Activated T-cell treated with anti-CD3 and anti-CD28 coated beads, Interleukin-2, amount 50 U/mL, for 72 hours (primary cell): ENCODE measurements at regions not wholly inside any gene's neighbourhood (a gene's known extent, or its start where the extent isn't known, plus 50 kb on each side); places are given as distances from the start of the nearest gene placed in this dataset.

ENCODE experiments used
- ATAC-seq, 2 donors: fragments of 150-1000 bp; cut with Tn5 transposase; replicated peaks in 1 of 2; 2 replicates each; pipeline ENCODE4 v1.10.0; 2021; ENCODE audit warnings: moderate library complexity in 2 of 2, mild to moderate bottlenecking in 1 of 2
- DNase-seq, 2 donors: peaks; one replicate each; pipeline ENCODE4 v3.0.0; 2021 to 2022; ENCODE audit warnings: mixed read lengths in 1 of 2
- H3K27ac Mint-ChIP-seq: one replicate; pipeline ENCODE4 v1.8.0; 2022; ENCODE audit warnings: mild to moderate bottlenecking, moderate library complexity, mixed read lengths
- H3K27me3 Mint-ChIP-seq: one replicate; pipeline ENCODE4 v1.8.0; 2022; ENCODE audit warnings: low read depth, mixed read lengths
- H3K36me3 Mint-ChIP-seq, 2 donors: one replicate each; pipeline ENCODE4 v1.8.0; 2022; ENCODE audit warnings: mixed read lengths in 2 of 2, mild to moderate bottlenecking in 1 of 2; ENCODE audit not compliant: insufficient read depth in 2 of 2
- H3K4me1 Mint-ChIP-seq: one replicate; pipeline ENCODE4 v1.8.0; 2022; ENCODE audit warnings: low read depth, mixed read lengths
- H3K4me3 Mint-ChIP-seq, 2 donors: one replicate each; pipeline ENCODE4 v1.8.0; 2022; ENCODE audit warnings: mild to moderate bottlenecking in 2 of 2, mixed read lengths in 2 of 2, moderate library complexity in 2 of 2
- H3K9me3 Mint-ChIP-seq, 2 donors: one replicate each; pipeline ENCODE4 v1.8.0; 2022; ENCODE audit warnings: mixed read lengths in 2 of 2

DNA sequence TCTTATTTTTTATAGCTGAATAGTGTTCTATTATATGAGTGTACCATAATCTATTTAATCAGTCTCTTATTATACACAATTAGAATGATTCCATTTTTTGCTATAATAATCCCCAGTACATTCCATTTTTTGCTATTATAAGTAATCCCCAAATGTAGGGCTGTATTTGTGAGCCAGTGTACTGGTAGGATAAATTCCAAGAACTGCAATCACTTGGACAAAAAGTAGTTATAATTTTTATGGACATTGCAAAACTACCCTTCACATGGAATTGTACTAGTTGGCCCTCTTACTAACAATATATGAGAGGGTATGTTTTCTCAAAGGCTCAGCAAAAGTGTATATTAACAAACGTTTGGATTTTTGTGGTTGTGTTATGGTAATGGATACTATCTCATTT is 481.7 kb upstream of the CLINT1 start:
- Mint-ChIP-seq H3K27me3 (no peaks in the 10 kb centered on the region), H3K36me3 (peaks cover 1% of the 10 kb centered on the region in 2 donors), H3K9me3 (peaks cover 2 to 5% of the 10 kb centered on the region in 2 donors), H3K27ac (no peak overlapping the region), H3K4me3 (no peak overlapping the region), H3K4me1 (no peaks in the 10 kb centered on the region)
- DNase-seq (no peak), ATAC-seq (no peak)

DNA sequence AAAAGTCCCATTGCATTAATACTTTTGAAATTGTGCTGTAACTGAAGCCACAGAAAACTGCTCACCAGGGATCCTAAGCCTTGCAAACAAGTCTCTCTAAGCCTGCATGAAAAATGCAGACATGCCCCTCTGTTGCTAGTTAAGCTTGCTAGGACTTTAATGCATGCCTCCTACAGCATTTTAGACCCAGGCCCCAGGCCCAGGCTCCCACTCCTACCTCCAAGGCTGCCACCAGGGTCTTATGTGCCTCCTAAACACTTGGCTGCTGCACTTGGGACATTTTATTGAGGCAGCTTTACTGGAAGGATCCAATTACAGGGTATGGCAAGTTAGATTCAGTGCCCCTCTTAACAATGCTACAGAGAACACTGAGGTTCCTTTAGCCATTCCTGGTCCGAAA is 467.3 kb upstream of the CLINT1 start:
- Mint-ChIP-seq H3K36me3 (peaks cover 2% of the 10 kb centered on the region in 2 donors), H3K4me1 (no peaks in the 10 kb centered on the region), H3K4me3 (no peak overlapping the region), H3K27ac (no peak overlapping the region), H3K9me3 (peaks cover 2 to 4% of the 10 kb centered on the region in 2 donors), H3K27me3 (no peaks in the 10 kb centered on the region)
- DNase-seq: no peak
- no peak for ATAC-seq

DNA sequence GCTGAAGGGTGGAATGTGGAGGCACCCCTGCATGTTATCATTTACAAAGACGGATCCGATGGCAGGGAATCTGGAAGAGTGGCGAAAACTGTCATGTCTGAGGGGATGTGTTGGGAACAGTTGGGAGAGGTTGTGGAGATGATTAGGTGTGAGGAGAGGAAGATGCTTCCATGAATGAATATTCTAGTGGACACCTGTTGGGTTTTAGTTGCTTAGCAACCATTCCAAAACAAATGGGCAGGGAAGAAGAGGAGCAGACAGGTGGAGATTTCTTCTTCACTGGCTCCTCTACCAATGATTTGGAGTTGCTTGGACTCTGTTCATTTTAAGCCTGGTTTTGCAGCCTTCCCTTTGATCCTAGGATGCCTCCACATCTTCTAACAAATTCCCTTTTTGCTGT is 465.3 kb upstream of the CLINT1 start:
- Mint-ChIP-seq H3K4me1 (no peaks in the 10 kb centered on the region), H3K4me3 (no peak overlapping the region), H3K36me3 (no peaks in the 10 kb centered on the region), H3K27me3 (no peaks in the 10 kb centered on the region), H3K9me3 (no peaks in the 10 kb centered on the region), H3K27ac (no peak overlapping the region)
- DNase-seq: no peak
- ATAC-seq: no peak

DNA sequence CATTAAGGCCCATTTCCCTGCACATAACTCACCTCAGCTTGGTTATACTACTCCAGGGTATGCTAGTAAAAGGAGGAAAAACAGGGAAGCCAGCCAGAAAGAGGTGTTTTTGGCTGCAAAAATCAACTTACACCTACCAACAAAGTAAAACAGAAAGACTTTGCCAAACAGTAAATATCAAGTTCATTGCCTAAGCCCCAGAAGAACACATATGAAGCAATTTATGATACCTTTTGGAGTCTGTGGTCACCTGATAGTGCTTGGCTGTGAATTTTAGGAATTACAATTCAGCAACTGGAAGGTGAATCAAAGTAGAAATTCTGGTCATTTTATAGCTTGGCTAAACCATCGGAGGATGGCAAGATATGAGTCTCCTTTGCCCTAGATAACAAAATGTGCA is 463.7 kb upstream of the CLINT1 start:
- Mint-ChIP-seq H3K27me3 (no peaks in the 10 kb centered on the region), H3K27ac (no peak overlapping the region), H3K9me3 (no peaks in the 10 kb centered on the region), H3K36me3 (no peaks in the 10 kb centered on the region), H3K4me1 (no peaks in the 10 kb centered on the region), H3K4me3 (no peak overlapping the region)
- DNase-seq: no peak
- no peak for ATAC-seq

DNA sequence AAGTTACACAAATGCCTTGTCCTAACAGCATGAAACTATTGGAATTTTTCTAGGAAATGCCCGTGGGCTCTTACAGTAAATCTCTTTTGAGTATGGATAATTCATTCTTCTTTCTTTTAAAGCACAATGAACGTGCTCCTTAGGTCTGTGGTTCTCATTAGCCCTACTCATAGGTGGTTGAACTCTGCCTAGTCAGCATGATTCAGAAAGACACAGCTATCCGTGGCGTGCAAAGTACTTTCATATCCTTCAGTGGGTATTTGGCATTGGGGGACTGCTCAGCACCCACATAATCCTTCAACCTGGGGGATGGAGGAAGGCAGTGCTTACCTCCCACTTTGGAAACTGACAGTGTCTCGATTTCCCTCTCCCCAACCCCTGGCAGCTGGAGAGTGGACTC is 462.0 kb upstream of the CLINT1 start:
- Mint-ChIP-seq H3K4me3 (no peak overlapping the region), H3K36me3 (no peaks in the 10 kb centered on the region), H3K9me3 (no peaks in the 10 kb centered on the region), H3K4me1 (no peaks in the 10 kb centered on the region), H3K27ac (no peak overlapping the region), H3K27me3 (no peaks in the 10 kb centered on the region)
- no peak for ATAC-seq
- no peak for DNase-seq

DNA sequence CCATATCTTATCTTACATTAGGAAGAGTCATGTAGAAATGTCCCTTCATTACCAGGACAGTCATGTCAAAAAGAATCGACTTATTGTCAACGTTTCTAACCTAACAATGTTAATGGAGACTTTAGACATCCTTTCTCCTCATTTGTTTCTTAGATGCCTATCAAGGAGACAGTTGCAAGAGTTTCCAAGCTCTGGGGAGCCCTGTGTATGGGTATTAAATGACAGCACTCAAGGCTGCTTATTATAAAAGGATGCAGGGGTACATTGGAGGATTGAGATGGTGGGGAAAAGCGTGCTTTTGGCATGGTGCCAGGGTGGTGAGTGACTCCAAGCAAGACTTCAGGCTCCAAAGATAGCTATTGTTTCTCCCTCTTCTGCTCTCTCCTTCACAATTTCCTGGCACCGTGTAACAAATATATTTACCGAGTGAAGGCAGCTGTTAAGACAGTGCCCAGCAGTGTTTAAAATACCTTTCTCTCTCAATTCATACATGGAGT is 461.3 kb upstream of the CLINT1 start:
- Mint-ChIP-seq H3K9me3 (no peaks in the 10 kb centered on the region), H3K4me1 (no peaks in the 10 kb centered on the region), H3K36me3 (no peaks in the 10 kb centered on the region), H3K4me3 (no peak overlapping the region), H3K27ac (no peak overlapping the region), H3K27me3 (no peaks in the 10 kb centered on the region)
- no peak for ATAC-seq
- DNase-seq: no peak

DNA sequence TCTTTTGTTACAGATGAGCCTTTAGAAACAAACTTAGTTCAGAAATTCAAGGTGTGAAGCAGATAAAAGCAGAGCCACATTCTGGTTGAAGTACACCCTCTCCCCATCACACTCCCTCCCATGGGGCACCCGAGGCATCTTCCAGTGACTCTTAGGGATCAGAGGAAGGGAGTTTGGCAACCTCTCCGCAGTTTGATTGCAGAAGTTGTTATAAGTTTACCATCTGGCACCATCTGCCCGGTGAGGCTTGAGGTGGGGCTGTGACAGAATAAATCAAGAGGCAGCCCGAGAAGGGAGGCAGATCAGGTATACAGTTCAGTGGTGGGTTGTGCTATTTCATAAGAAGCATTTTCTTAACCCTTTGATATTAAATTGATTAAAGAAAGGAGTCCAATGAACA is 458.6 kb upstream of the CLINT1 start:
- Mint-ChIP-seq H3K27me3 (no peaks in the 10 kb centered on the region), H3K9me3 (no peaks in the 10 kb centered on the region), H3K36me3 (no peaks in the 10 kb centered on the region), H3K27ac (no peak overlapping the region), H3K4me1 (no peaks in the 10 kb centered on the region), H3K4me3 (no peak overlapping the region)
- DNase-seq (no peak), ATAC-seq (no peak)

DNA sequence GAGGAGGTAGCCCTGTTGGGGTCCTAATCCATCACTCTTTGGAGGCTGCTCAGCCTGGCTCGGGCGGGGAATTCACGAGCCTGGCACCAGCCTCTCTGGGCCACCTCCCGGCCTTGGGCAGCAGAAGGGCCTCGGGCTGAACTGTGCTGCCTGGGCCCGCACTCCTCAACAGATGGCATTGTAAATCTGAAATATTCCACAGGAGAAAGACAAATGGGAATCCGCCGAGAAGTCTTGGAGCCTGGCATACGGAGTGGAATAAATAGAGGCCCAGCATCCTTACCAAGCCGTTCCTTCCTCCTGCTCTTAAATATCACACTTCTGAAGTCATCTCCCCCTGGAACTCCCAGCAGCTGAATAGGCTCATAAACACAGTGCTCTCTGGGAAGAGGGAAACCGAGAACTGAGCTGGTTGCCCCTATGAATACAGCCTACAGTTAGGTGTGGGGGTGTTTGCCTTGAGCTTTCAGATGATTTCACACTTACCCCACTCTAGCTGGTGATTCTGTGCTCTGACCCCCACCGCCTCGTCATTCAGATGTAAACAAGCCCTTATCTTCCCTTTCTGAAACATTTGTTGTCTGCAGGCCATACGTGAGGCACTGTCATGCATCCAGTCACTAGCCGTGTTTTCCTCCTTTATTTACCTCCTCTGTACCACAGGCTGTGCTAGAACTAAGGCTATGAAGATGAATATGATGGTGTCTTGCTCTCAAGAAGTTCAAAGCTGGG is 455.0 kb upstream of the CLINT1 start:
- no peak overlapping the region for H3K4me3 Mint-ChIP-seq
- H3K27me3 Mint-ChIP-seq: no peaks in the 10 kb centered on the region
- no peak overlapping the region for H3K27ac Mint-ChIP-seq
- DNase-seq: no peak
- H3K4me1 Mint-ChIP-seq: no peaks in the 10 kb centered on the region
- no peaks in the 10 kb centered on the region for H3K36me3 Mint-ChIP-seq
- H3K9me3 Mint-ChIP-seq: peaks cover 0 to 2% of the 10 kb centered on the region in 2 donors
- no peak for ATAC-seq

DNA sequence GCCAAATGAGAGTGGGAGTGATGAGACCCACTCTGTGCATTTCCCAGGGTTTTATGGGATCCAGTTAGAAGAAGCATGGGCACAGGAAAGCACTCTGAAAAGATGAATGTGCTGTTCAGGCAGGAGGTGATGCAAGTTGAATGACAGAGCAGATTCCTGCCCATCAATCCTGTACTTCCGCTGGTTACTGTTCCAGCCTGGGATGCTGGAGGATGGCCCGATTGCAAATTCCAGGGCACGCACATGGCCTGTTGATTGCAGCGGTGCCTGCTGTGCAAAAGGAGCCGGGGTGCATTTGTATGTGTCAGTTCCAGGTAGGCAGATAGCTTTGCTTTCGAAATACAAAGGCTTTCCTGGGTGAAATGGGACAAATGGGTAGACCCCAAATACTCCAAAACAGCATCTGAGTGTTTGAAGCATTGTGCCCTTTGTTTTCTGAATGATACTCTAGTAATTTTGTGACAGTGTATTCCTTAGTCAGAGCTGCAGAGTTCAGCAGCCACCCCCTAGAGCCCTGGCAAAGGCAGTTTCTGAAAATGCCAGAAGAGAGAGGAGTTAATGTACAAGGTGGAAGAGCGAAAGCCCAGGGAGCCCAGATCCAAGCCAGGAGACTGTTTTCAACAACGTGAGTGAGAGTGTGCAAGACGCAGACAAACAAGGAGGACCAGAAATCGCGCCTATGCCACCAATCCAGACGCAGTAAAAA is 454.2 kb upstream of the CLINT1 start:
- Mint-ChIP-seq H3K27ac (no peak overlapping the region), H3K4me3 (no peak overlapping the region), H3K27me3 (no peaks in the 10 kb centered on the region), H3K4me1 (no peaks in the 10 kb centered on the region), H3K36me3 (no peaks in the 10 kb centered on the region), H3K9me3 (peaks cover 0 to 2% of the 10 kb centered on the region in 2 donors)
- DNase-seq: no peak
- ATAC-seq: no peak

DNA sequence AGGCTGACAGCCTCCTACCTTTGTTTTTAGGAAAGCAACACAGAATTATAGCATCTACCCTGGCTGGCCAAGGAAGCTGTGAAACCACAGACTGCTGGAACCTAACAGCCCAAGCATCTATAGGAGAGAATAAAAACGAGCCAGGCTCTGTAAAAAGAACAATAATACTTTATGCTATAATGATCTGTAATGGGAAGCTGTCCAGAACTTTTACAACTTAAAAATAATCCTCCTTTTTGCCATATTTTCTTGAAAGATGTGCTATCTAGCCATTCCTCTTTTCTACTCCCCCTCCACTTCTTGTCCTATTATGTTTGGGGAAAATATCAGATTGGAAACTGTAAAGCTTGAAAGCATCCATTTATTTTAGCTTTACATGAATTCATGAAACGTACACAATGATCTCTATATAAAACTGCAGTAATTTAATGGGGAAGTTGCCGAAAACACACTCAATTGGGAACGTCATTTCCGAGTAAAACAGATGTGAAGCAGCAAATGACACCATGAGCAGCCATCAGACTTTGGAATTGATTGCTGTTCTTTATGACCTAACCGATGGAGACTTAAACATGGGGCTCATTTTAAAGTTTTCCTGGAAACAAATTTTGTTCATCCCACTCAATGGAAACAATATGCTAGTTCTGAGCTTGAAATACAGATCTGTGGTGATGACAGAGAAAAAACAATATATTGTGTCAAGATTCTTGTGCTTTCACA is 450.3 kb upstream of the CLINT1 start:
- H3K4me1 Mint-ChIP-seq: no peaks in the 10 kb centered on the region
- H3K27me3 Mint-ChIP-seq: no peaks in the 10 kb centered on the region
- DNase-seq: no peak
- peaks cover 0 to 2% of the 10 kb centered on the region in 2 donors for H3K9me3 Mint-ChIP-seq
- no peaks in the 10 kb centered on the region for H3K36me3 Mint-ChIP-seq
- no peak for ATAC-seq
- no peak overlapping the region for H3K27ac Mint-ChIP-seq
- no peak overlapping the region for H3K4me3 Mint-ChIP-seq

DNA sequence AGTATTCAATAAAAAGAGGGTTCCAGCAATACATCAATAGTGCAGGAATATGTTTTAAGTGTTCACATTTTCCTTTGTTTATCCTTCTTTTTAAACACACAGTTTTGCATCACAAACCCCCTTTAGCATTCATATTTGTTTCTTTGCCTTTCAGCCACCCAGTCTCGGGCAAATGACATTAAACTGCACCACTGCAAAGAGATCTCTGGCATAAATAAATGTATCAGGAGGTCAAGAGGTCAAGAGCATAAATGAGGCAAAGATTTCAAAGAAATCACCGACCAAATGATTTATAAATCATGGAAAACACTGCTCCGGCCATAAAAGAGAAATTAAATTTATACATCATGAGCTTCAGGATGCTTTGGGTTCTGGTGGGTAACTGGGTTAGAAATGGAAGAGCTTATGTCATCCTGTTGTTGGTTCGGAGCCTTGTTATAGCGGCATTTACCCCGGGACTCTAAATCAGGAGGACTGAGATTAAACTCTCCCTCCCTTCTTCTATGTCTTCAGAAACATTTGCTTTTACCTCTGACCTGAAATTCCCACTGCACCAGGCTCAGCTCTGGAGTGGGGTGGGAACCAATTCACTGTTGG is 449.6 kb upstream of the CLINT1 start:
- H3K36me3 Mint-ChIP-seq: no peaks in the 10 kb centered on the region
- peaks cover 0 to 2% of the 10 kb centered on the region in 2 donors for H3K9me3 Mint-ChIP-seq
- no peak overlapping the region for H3K27ac Mint-ChIP-seq
- no peaks in the 10 kb centered on the region for H3K27me3 Mint-ChIP-seq
- H3K4me3 Mint-ChIP-seq: no peak overlapping the region
- ATAC-seq: no peak
- no peak for DNase-seq
- H3K4me1 Mint-ChIP-seq: no peaks in the 10 kb centered on the region

DNA sequence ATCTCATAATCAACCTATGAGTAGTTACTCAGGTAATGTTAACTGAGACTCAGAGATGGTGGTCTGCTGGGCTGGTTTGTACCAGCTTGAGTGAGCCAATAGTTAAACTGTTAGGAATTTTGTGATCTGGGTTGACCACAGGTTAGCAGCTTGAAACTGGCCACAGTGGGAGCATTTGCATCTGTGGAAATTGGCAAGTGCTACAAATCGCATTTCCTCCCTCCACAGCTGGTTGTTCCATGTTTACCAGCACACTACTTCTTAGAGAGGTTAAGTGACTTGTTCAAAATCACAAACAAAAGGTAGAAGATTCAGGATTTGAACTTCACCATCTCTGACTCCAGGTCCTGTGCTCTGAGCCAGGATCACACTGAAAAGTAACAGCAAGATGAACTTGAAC is 446.9 kb upstream of the CLINT1 start:
- ATAC-seq: no peak
- Mint-ChIP-seq H3K4me1 (no peaks in the 10 kb centered on the region), H3K4me3 (no peak overlapping the region)

DNA sequence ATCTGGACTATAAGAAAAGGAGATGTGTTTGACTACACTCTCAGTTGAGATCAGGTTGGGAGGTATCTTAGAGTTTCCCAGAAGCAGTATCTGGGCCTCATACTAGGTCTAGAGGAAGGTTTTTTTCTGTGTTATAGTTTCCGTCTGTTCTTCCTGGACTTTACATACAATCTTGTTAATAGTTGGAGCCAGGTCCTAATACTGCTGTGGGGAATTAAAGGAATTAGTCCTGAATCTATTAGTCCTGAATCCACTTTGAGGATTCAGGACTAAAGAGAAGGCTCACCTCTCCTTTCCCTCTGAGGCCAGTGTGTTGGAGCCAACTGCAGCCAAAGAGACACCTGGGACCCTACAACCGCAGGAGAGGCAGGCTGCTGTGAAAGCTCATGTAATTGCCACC is 445.7 kb upstream of the CLINT1 start:
- no peaks in the 10 kb centered on the region for H3K27me3 Mint-ChIP-seq

More for the DNA sequence above, 446.9 kb upstream of the CLINT1 start:
- H3K27ac Mint-ChIP-seq: no peak overlapping the region
- H3K36me3 Mint-ChIP-seq: no peaks in the 10 kb centered on the region
- no peaks in the 10 kb centered on the region for H3K27me3 Mint-ChIP-seq
- DNase-seq: no peak
- peaks cover 0 to 2% of the 10 kb centered on the region in 2 donors for H3K9me3 Mint-ChIP-seq

More for the DNA sequence above, 445.7 kb upstream of the CLINT1 start:
- no peaks in the 10 kb centered on the region for H3K4me1 Mint-ChIP-seq
- H3K36me3 Mint-ChIP-seq: no peaks in the 10 kb centered on the region
- H3K4me3 Mint-ChIP-seq: no peak overlapping the region
- DNase-seq (no peak), ATAC-seq (no peak)
- H3K27ac Mint-ChIP-seq: no peak overlapping the region
- no peaks in the 10 kb centered on the region for H3K9me3 Mint-ChIP-seq
